Liver (tissue), 3 donors: ENCODE measurements at regions not wholly inside any gene's neighbourhood (a gene's known extent, or its start where the extent isn't known, plus 50 kb on each side); places are given as distances from the start of the nearest gene placed in this dataset.

Experiments used
- ATF3 ChIP-seq: IDR thresholded peaks from 2 replicates; pipeline ENCODE4 v1.6.1; 2016; ENCODE audit warnings: antibody characterized with exemption
- CTCF ChIP-seq: fragments of 150-350 bp; IDR thresholded peaks from 2 replicates; pipeline ENCODE4 v1.5.1; 2017; ENCODE audit warnings: improper control_type of control experiment, low read depth, low read length; ENCODE audit not compliant: missing input control
- GABPA ChIP-seq, 2 donors: IDR thresholded peaks in 1 of 2; conservative IDR thresholded peaks in 1 of 2; 2 replicates each; pipeline ENCODE4 v1.6.1; 2016; ENCODE audit warnings: antibody characterized with exemption in 2 of 2, mild to moderate bottlenecking in 1 of 2, moderate library complexity in 1 of 2
- RAD21 ChIP-seq, 2 donors: IDR thresholded peaks; 2 replicates each; pipeline ENCODE4 v1.6.1; 2016; ENCODE audit warnings: antibody characterized with exemption in 2 of 2, mild to moderate bottlenecking in 2 of 2
- REST ChIP-seq: IDR thresholded peaks from 2 replicates; pipeline ENCODE4 v1.6.1; 2016; ENCODE audit warnings: antibody characterized with exemption, mild to moderate bottlenecking
- RXRA ChIP-seq, 2 donors: IDR thresholded peaks; 2 replicates each; pipeline ENCODE4 v1.6.1; 2017 to 2018; ENCODE audit warnings: antibody characterized with exemption in 2 of 2, mild to moderate bottlenecking in 1 of 2
- TAF1 ChIP-seq: conservative IDR thresholded peaks from 2 replicates; pipeline ENCODE4 v1.6.1; 2016; ENCODE audit warnings: antibody characterized with exemption, mild to moderate bottlenecking
- ZBTB33 ChIP-seq: IDR thresholded peaks from 2 replicates; pipeline ENCODE4 v1.6.1; 2016; ENCODE audit warnings: antibody characterized with exemption
- donor health status: healthy.
- donor health status: healthy.

GRCh38 chr6:120576061-120576460 lies 758.2 kb downstream of the TBC1D32 start:
- TF ChIP-seq CTCF: no peak
- no peak for TF ChIP-seq ATF3
- no peak for TF ChIP-seq ZBTB33
- no peak for TF ChIP-seq RAD21 (IDR thresholded peaks at IDR 0.05)
- TF ChIP-seq GABPA (IDR thresholded peaks at IDR 0.05 in 1 of 2, conservative IDR thresholded peaks at IDR 0.05 in 1 of 2): no peak
- TF ChIP-seq RXRA (IDR thresholded peaks at IDR 0.05): no peak
- no peak for TF ChIP-seq REST
- TF ChIP-seq TAF1: no peak
